BJ (cell line): ENCODE measurements at regions not wholly inside any gene's neighbourhood (a gene's known extent, or its start where the extent isn't known, plus 50 kb on each side); places are given as distances from the start of the nearest gene placed in this dataset.
"Not testable (repeated sequence)": the region's sequence is repeated elsewhere in the genome, so short reads cannot be mapped to it uniquely, and the experiment has no call there.

Experiments used
- CTCF ChIA-PET: fragments of 350-600 bp; formaldehyde crosslinking; extraction: SDS; loops from one replicate; lab custom pipeline; 2021; ENCODE audit warnings: antibody characterized with exemption, inconsistent platforms; lab: Yijun Ruan, JAX
- POLR2A ChIA-PET: fragments of 300-600 bp; sonication (Branson Sonifier 250); formaldehyde crosslinking; extraction: SDS; loops from one replicate; lab custom pipeline; 2021; ENCODE audit warnings: antibody characterized with exemption; lab: Charles Lee
- DNase-seq: peaks from one replicate; pipeline ENCODE4 v3.0.0-alpha.2; 2011; ENCODE audit warnings: low read depth
- H3K27me3 ChIP-seq: 2 replicates; pipeline ENCODE4 v1.6.0; 2011; ENCODE audit warnings: low read length; ENCODE audit not compliant: control insufficient read depth, insufficient read depth
- H3K36me3 ChIP-seq: 2 replicates; pipeline ENCODE4 v1.5.1; 2011; ENCODE audit warnings: low read length; ENCODE audit not compliant: control insufficient read depth, insufficient read depth
- H3K4me3 ChIP-seq: 2 replicates; pipeline ENCODE4 v1.5.1; 2011; ENCODE audit warnings: low read depth, mild to moderate bottlenecking, control low read depth, low read length
- TF ChIP-seq, protein P1 (sequence below): IDR thresholded peaks from 2 replicates; pipeline ENCODE4 v1.5.1; 2011; ENCODE audit warnings: low read depth, mild to moderate bottlenecking, control low read depth, inconsistent platforms, low read length, moderate library complexity; ENCODE audit not compliant: insufficient read depth

- ChIA-PET CTCF (interaction anchor here (0.5 kb wide), 1 partner anchor 63 kb away, joined by 3 read pairs; no protein-coding TSS in a partner anchor), POLR2A (no interaction called here)
- no peaks in the 10 kb centered on the region for H3K36me3 ChIP-seq
- no peak for DNase-seq
- TF ChIP-seq, protein P1, sequence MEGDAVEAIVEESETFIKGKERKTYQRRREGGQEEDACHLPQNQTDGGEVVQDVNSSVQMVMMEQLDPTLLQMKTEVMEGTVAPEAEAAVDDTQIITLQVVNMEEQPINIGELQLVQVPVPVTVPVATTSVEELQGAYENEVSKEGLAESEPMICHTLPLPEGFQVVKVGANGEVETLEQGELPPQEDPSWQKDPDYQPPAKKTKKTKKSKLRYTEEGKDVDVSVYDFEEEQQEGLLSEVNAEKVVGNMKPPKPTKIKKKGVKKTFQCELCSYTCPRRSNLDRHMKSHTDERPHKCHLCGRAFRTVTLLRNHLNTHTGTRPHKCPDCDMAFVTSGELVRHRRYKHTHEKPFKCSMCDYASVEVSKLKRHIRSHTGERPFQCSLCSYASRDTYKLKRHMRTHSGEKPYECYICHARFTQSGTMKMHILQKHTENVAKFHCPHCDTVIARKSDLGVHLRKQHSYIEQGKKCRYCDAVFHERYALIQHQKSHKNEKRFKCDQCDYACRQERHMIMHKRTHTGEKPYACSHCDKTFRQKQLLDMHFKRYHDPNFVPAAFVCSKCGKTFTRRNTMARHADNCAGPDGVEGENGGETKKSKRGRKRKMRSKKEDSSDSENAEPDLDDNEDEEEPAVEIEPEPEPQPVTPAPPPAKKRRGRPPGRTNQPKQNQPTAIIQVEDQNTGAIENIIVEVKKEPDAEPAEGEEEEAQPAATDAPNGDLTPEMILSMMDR: no peak
- peaks cover 1% of the 10 kb centered on the region; the same call in 1 of the 2 replicates for H3K27me3 ChIP-seq
- H3K4me3 ChIP-seq: no peak overlapping the region
These were observed 224.5 kb upstream of the MGAT5 start for GRCh38 chr2:134029418-134029817.

DNA sequence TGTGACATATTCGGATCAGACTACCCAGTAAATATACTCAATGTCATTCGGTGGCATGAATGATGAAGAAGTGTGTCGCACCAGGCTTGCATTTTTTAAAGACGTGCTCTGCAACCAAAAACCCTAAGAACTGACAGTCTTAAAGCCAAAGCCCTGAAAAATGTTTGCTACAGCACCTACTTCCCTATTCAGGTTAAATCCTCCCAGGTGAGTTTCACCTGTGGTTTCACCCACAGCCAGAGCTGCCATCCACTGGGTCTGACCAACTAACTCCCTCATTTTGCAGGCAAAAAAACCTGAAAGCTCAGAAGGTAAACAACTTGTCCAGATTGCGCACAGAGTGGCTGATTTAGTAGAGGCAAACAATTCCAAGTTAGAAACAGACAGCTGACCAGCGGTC lies 222.3 kb upstream of the MGAT5 start:
- TF ChIP-seq, protein P1: no peak
- ChIA-PET POLR2A (no interaction called here), CTCF (no interaction called here)
- Histone ChIP-seq H3K36me3 (no peaks in the 10 kb centered on the region), H3K4me3 (no peak overlapping the region), H3K27me3 (peaks cover 1% of the 10 kb centered on the region; the same call in 1 of the 2 replicates)
- no peak for DNase-seq

- no peaks in the 10 kb centered on the region for H3K36me3 ChIP-seq
- H3K27me3 ChIP-seq: no peaks in the 10 kb centered on the region; the same call in 1 of the 2 replicates
- ChIA-PET POLR2A (no interaction called here), CTCF (no interaction called here)
- no peak overlapping the region for H3K4me3 ChIP-seq
- no peak for DNase-seq
- TF ChIP-seq, protein P1: no peak
These were observed 218.1 kb upstream of the MGAT5 start for GRCh38 chr2:134035605-134036370.

DNA sequence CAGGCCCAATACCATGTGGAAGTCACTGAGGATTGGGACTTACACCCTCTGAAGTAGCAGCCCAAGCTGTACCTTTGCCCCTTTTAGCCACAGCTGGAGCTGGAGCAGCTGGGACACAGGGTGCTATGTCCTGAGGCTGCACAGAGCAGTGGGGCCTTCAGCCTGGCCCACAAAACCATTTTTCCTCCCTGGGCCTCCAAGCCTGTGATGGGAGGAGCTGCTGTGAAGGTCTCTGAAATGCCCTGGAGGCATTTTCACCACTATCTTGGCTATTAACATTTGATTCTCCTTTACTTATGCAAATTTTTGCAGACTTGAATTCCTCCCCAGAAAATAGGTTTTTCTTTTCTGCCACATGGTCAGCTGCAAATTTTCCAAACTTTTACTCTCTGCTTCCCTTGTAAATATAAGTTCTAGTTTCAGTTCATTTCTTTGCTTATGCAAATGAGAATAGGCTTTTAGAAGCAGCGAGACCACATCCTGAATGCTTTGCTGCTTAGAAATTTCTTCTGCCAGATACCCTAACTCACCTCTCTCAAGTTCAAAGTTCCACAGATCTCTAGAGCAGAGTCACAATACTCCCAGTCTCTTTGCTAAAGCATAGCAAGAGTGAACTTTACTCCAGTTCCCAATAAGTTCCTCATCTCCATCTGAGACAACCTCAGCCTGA lies 213.8 kb upstream of the MGAT5 start:
- ChIA-PET POLR2A (no interaction called here), CTCF (no interaction called here)

GRCh38 chr2:134040626-134041172 lies 213.2 kb upstream of the MGAT5 start:
- H3K4me3 ChIP-seq, H3K36me3 ChIP-seq, H3K27me3 ChIP-seq, DNase-seq, POLR2A ChIA-PET, CTCF ChIA-PET: not testable (repeated sequence)

More for the DNA sequence above, 213.8 kb upstream of the MGAT5 start:
- H3K4me3 ChIP-seq: no peak overlapping the region
- no peaks in the 10 kb centered on the region for H3K27me3 ChIP-seq
- TF ChIP-seq, protein P1: no peak
- no peak for DNase-seq
- no peaks in the 10 kb centered on the region for H3K36me3 ChIP-seq
